ENCODE measurements at regions not wholly inside any gene's neighbourhood (a gene's known extent, or its start where the extent isn't known, plus 50 kb on each side); places are given as distances from the start of the nearest gene placed in this dataset.

GRCh38 chr5:97888439-97888838 is 705.4 kb upstream of the RIOK2 start:
- TF ChIP-seq POLR2A (IDR thresholded peaks at IDR 0.05) = no peak
- H3K27ac ChIP-seq = no peak overlapping the region
- H3K4me1 ChIP-seq = no peaks in the 10 kb centered on the region
- H3K9me3 ChIP-seq = no peaks in the 10 kb centered on the region
- DNase-seq = no peak
- intact Hi-C loops (cut with DNase I; ENCODE audit: low total_unique reads) = no loop called here
- H3K27me3 ChIP-seq = no peaks in the 10 kb centered on the region
- H3K36me3 ChIP-seq = no peaks in the 10 kb centered on the region
- H3K4me3 ChIP-seq = no peak overlapping the region

- no peaks in the 10 kb centered on the region for H3K27me3 ChIP-seq
- TF ChIP-seq CTCF (IDR thresholded peaks at IDR 0.05) (no peak), POLR2A (IDR thresholded peaks at IDR 0.05) (no peak)
- H3K9me3 ChIP-seq = no peaks in the 10 kb centered on the region
- H3K36me3 ChIP-seq = no peaks in the 10 kb centered on the region
- no peak overlapping the region for H3K27ac ChIP-seq
- intact Hi-C loops (cut with DNase I; ENCODE audit: low total_unique reads) = no loop called here
- H3K4me3 ChIP-seq = no peak overlapping the region
- no peak for DNase-seq
- H3K4me1 ChIP-seq = no peaks in the 10 kb centered on the region
Observed at GRCh38 chr5:97891971-97892370, 708.9 kb upstream of the RIOK2 start.

- H3K36me3 ChIP-seq = no peaks in the 10 kb centered on the region
Observed at GRCh38 chr5:97903742-97904141, 720.7 kb upstream of the RIOK2 start.

GRCh38 chr5:97906135-97906534 is 723.1 kb upstream of the RIOK2 start:
- no peaks in the 10 kb centered on the region for H3K27me3 ChIP-seq
- no peak for DNase-seq
- H3K27ac ChIP-seq = no peak overlapping the region
- no peaks in the 10 kb centered on the region for H3K4me1 ChIP-seq
- H3K9me3 ChIP-seq = no peaks in the 10 kb centered on the region
- TF ChIP-seq CTCF (IDR thresholded peaks at IDR 0.05) (no peak), POLR2A (IDR thresholded peaks at IDR 0.05) (no peak)
- no peak overlapping the region for H3K4me3 ChIP-seq
- intact Hi-C loops (cut with DNase I; ENCODE audit: low total_unique reads) = no loop called here
- H3K36me3 ChIP-seq = no peaks in the 10 kb centered on the region

More at GRCh38 chr5:97903742-97904141, 720.7 kb upstream of the RIOK2 start:
- Histone ChIP-seq H3K9me3 (no peaks in the 10 kb centered on the region), H3K27me3 (no peaks in the 10 kb centered on the region), H3K4me1 (no peaks in the 10 kb centered on the region), H3K27ac (no peak overlapping the region), H3K4me3 (no peak overlapping the region)
- no peak for DNase-seq
- intact Hi-C loops (cut with DNase I; ENCODE audit: low total_unique reads) = no loop called here
- TF ChIP-seq CTCF (IDR thresholded peaks at IDR 0.05) (no peak), POLR2A (IDR thresholded peaks at IDR 0.05) (no peak)

GRCh38 chr5:97907646-97908400 is 724.8 kb upstream of the RIOK2 start:
- no peak for DNase-seq

More at GRCh38 chr5:97907646-97908400, 724.8 kb upstream of the RIOK2 start:
- no peaks in the 10 kb centered on the region for H3K4me1 ChIP-seq
- intact Hi-C loops (cut with DNase I; ENCODE audit: low total_unique reads) = no loop called here
- H3K27ac ChIP-seq = no peak overlapping the region
- H3K9me3 ChIP-seq = no peaks in the 10 kb centered on the region
- H3K27me3 ChIP-seq = no peaks in the 10 kb centered on the region
- TF ChIP-seq CTCF (IDR thresholded peaks at IDR 0.05) = no peak
- no peak for TF ChIP-seq POLR2A (IDR thresholded peaks at IDR 0.05)
- H3K36me3 ChIP-seq = no peaks in the 10 kb centered on the region
- H3K4me3 ChIP-seq = no peak overlapping the region

Data from uterus (tissue), 3 donors.